Astrocyte (in vitro differentiated cells and primary cell): ENCODE measurements at regions not wholly inside any gene's neighbourhood (a gene's known extent, or its start where the extent isn't known, plus 50 kb on each side); places are given as distances from the start of the nearest gene placed in this dataset.

Experiments
- DNase-seq: peaks from one replicate; pipeline ENCODE4 v3.0.0-alpha.2; 2010; ENCODE audit warnings: low read depth
- FAIRE-seq: peaks from 2 replicates; lab custom pipeline; 2011; peaks lifted over from hg19 to GRCh38; lab: Jason Lieb, UNC
- H2AFZ ChIP-seq: 2 replicates; pipeline ENCODE4 v1.6.0; 2012; ENCODE audit warnings: low read depth, low read length, inconsistent platforms
- H3K27ac ChIP-seq: 2 replicates; pipeline ENCODE4 v1.5.1; 2011; ENCODE audit warnings: low read depth, low read length, inconsistent platforms
- H3K27me3 ChIP-seq: 2 replicates; pipeline ENCODE4 v1.6.0; 2011; ENCODE audit warnings: low read length, inconsistent platforms; ENCODE audit not compliant: insufficient read depth
- H3K36me3 ChIP-seq: 2 replicates; pipeline ENCODE4 v1.5.1; 2011; ENCODE audit warnings: low read length, inconsistent platforms; ENCODE audit not compliant: insufficient read depth
- H3K4me1 ChIP-seq: 2 replicates; pipeline ENCODE4 v1.5.1; 2011; ENCODE audit warnings: low read length, inconsistent platforms; ENCODE audit not compliant: insufficient read depth
- H3K4me2 ChIP-seq: 2 replicates; pipeline ENCODE4 v1.6.0; 2012; ENCODE audit warnings: low read length, inconsistent platforms
- H3K4me3 ChIP-seq: 2 replicates; pipeline ENCODE4 v1.5.1; 2011; ENCODE audit warnings: low read depth, mild to moderate bottlenecking, low read length, inconsistent platforms; ENCODE audit not compliant: insufficient read depth
- H3K79me2 ChIP-seq: 2 replicates; pipeline ENCODE4 v1.6.0; 2012; ENCODE audit warnings: mild to moderate bottlenecking, low read length, inconsistent platforms; ENCODE audit not compliant: insufficient read depth
- H3K9ac ChIP-seq: 2 replicates; pipeline ENCODE4 v1.6.0; 2012; ENCODE audit warnings: mild to moderate bottlenecking, low read length, inconsistent platforms
- H3K9me3 ChIP-seq: 2 replicates; pipeline ENCODE4 v1.5.1; 2012; ENCODE audit warnings: low read depth, mild to moderate bottlenecking, low read length, inconsistent platforms; ENCODE audit not compliant: insufficient read depth
- H4K20me1 ChIP-seq: 2 replicates; pipeline ENCODE4 v1.6.0; 2012; ENCODE audit warnings: low read length, inconsistent platforms; ENCODE audit not compliant: insufficient read depth
- H3K27ac Mint-ChIP-seq: one replicate; pipeline ENCODE4 v1.8.0; 2021; ENCODE audit warnings: mild to moderate bottlenecking, mixed read lengths; ENCODE audit not compliant: unreplicated experiment
- H3K27me3 Mint-ChIP-seq: one replicate; pipeline ENCODE4 v1.8.0; 2021; ENCODE audit warnings: low read depth, mixed read lengths; ENCODE audit not compliant: unreplicated experiment
- H3K36me3 Mint-ChIP-seq: one replicate; pipeline ENCODE4 v1.8.0; 2021; ENCODE audit warnings: low read depth, mixed read lengths; ENCODE audit not compliant: unreplicated experiment
- H3K4me1 Mint-ChIP-seq: one replicate; pipeline ENCODE4 v1.8.0; 2021; ENCODE audit warnings: low read depth, mixed read lengths; ENCODE audit not compliant: unreplicated experiment
- H3K4me3 Mint-ChIP-seq: one replicate; pipeline ENCODE4 v1.8.0; 2021; ENCODE audit warnings: mild to moderate bottlenecking, moderate library complexity, mixed read lengths; ENCODE audit not compliant: unreplicated experiment
- H3K9me3 Mint-ChIP-seq: one replicate; pipeline ENCODE4 v1.8.0; 2021; ENCODE audit warnings: mild to moderate bottlenecking, mixed read lengths; ENCODE audit not compliant: unreplicated experiment
- CTCF ChIP-seq: IDR thresholded peaks from 2 replicates; pipeline ENCODE4 v1.5.1; 2011; ENCODE audit warnings: low read depth, mild to moderate bottlenecking, inconsistent platforms, low read length, moderate library complexity; ENCODE audit not compliant: insufficient read depth
- EZH2 ChIP-seq: IDR thresholded peaks from 2 replicates; pipeline ENCODE4 v1.6.1; 2012; ENCODE audit warnings: mild to moderate bottlenecking, low read length, inconsistent platforms; ENCODE audit not compliant: insufficient read depth

GRCh38 chr6:122904166-122904565, 91.9 kb upstream of the CLVS2 start:
- no peaks in the 10 kb centered on the region for H3K9me3 ChIP-seq
- no peaks in the 10 kb centered on the region for H3K36me3 Mint-ChIP-seq
- H3K4me3 Mint-ChIP-seq, result no peak overlapping the region
- no peaks in the 10 kb centered on the region for H3K4me1 ChIP-seq
- H3K4me3 ChIP-seq, result no peak overlapping the region
- TF ChIP-seq CTCF (no peak), EZH2 (no peak)
- FAIRE-seq, result no peak
- H3K79me2 ChIP-seq, result no peaks in the 10 kb centered on the region
- no peak overlapping the region for H3K27ac ChIP-seq
- H3K9me3 Mint-ChIP-seq, result no peaks in the 10 kb centered on the region
- H3K9ac ChIP-seq, result no peak overlapping the region
- no peaks in the 10 kb centered on the region for H3K27me3 ChIP-seq
- no peak overlapping the region for H3K27ac Mint-ChIP-seq
- no peak for DNase-seq
- H3K27me3 Mint-ChIP-seq, result no peaks in the 10 kb centered on the region
- H3K36me3 ChIP-seq, result no peaks in the 10 kb centered on the region
- no peak overlapping the region for H2AFZ ChIP-seq
- no peaks in the 10 kb centered on the region for H3K4me1 Mint-ChIP-seq
- no peak overlapping the region for H3K4me2 ChIP-seq
- H4K20me1 ChIP-seq, result no peaks in the 10 kb centered on the region

- no peak for FAIRE-seq
- H3K27ac Mint-ChIP-seq, result no peak overlapping the region
- Histone ChIP-seq H3K4me3 (no peak overlapping the region), H3K27me3 (no peaks in the 10 kb centered on the region), H3K36me3 (no peaks in the 10 kb centered on the region), H3K4me1 (no peaks in the 10 kb centered on the region), H2AFZ (no peak overlapping the region), H3K79me2 (no peaks in the 10 kb centered on the region), H3K4me2 (no peak overlapping the region), H4K20me1 (no peaks in the 10 kb centered on the region), H3K9me3 (no peaks in the 10 kb centered on the region), H3K27ac (no peak overlapping the region), H3K9ac (no peak overlapping the region)
- H3K9me3 Mint-ChIP-seq, result peaks cover 11% of the 10 kb centered on the region
- no peak for DNase-seq
- H3K4me3 Mint-ChIP-seq, result no peak overlapping the region
- H3K27me3 Mint-ChIP-seq, result peaks cover 6% of the 10 kb centered on the region
- TF ChIP-seq CTCF (no peak), EZH2 (no peak)
- H3K36me3 Mint-ChIP-seq, result no peaks in the 10 kb centered on the region
- H3K4me1 Mint-ChIP-seq, result no peaks in the 10 kb centered on the region
Observed at GRCh38 chr6:122913558-122913957, 82.5 kb upstream of the CLVS2 start.

- no peak overlapping the region for H3K4me2 ChIP-seq
- no peak overlapping the region for H2AFZ ChIP-seq
- DNase-seq, result no peak
- H3K27me3 ChIP-seq, result no peaks in the 10 kb centered on the region
- TF ChIP-seq CTCF (no peak), EZH2 (no peak)
- peaks cover 7% of the 10 kb centered on the region for H3K27me3 Mint-ChIP-seq
- peaks cover 9% of the 10 kb centered on the region for H3K9me3 Mint-ChIP-seq
- H3K9ac ChIP-seq, result no peak overlapping the region
- no peak overlapping the region for H3K27ac Mint-ChIP-seq
- no peak overlapping the region for H3K4me3 Mint-ChIP-seq
- H3K36me3 Mint-ChIP-seq, result no peaks in the 10 kb centered on the region
- no peaks in the 10 kb centered on the region for H3K9me3 ChIP-seq
- H3K27ac ChIP-seq, result no peak overlapping the region
- FAIRE-seq, result no peak
- no peaks in the 10 kb centered on the region for H3K4me1 ChIP-seq
- no peak overlapping the region for H3K4me3 ChIP-seq
- no peaks in the 10 kb centered on the region for H3K36me3 ChIP-seq
- no peaks in the 10 kb centered on the region for H3K4me1 Mint-ChIP-seq
- H4K20me1 ChIP-seq, result no peaks in the 10 kb centered on the region
- no peaks in the 10 kb centered on the region for H3K79me2 ChIP-seq
Observed at GRCh38 chr6:122918714-122919113, 77.3 kb upstream of the CLVS2 start.
